ENCODE measurements at regions not wholly inside any gene's neighbourhood (a gene's known extent, or its start where the extent isn't known, plus 50 kb on each side); places are given as distances from the start of the nearest gene placed in this dataset.
"Not testable (repeated sequence)": the region's sequence is repeated elsewhere in the genome, so short reads cannot be mapped to it uniquely, and the experiment has no call there.

DNA sequence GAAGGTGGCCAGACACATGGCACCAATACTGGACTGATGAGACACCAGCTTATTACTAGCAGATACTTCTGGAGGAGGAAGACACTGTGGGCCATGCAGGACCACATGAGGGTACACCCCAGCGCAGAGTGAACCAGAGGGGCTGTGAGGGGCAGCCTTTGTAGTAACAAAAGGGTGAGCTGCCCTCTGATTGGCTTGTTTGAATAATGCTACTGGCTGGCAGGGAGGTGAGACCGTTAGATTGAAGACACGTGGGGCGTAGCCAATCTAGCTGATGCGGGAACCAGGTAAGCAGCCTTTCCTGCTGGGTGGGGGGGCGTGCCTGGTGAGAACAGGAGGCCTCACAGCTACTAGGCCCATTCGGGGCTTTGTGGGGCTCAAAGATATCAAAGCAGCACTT is 102.8 kb upstream of the SEC14L1 start:
- Histone ChIP-seq H3K27me3 (ENCODE audit: insufficient read depth, low read length) (peaks cover 6% of the 10 kb centered on the region), H3K4me3 (ENCODE audit: low read length in 2 of 2) (no peak overlapping the region), H3K9me3 (ENCODE audit: control insufficient read depth in 1 of 2, low read length in 2 of 2) (no peaks in the 10 kb centered on the region), H3K27ac (ENCODE audit: low read depth, low read length) (no peak overlapping the region), H3K36me3 (ENCODE audit: insufficient read depth, low read length) (no peaks in the 10 kb centered on the region), H3K4me1 (ENCODE audit: insufficient read depth, low read length) (no peaks in the 10 kb centered on the region)
- Mint-ChIP-seq H3K27ac (no peak overlapping the region), H3K4me1 (no peaks in the 10 kb centered on the region), H3K27me3 (peaks cover 4 to 19% of the 10 kb centered on the region in 2 donors), H3K4me3 (no peak overlapping the region), H3K9me3 (peaks cover 0 to 3% (median 0%) of the 10 kb centered on the region in 8 donors), H3K36me3 (no peaks in the 10 kb centered on the region)
- intact Hi-C loops (cut with micrococcal nuclease) = loop anchor here (1.0 kb wide), 1 partner anchor 25 kb away; no protein-coding TSS in a partner anchor
- ChIA-PET CTCF (ENCODE audit: partially characterized antibody) (interaction anchor here (0.5 to 3.9 kb wide), 4 partner anchors 9 to 29 kb away, joined by 3 to 13 read pairs (median 4); no protein-coding TSS in a partner anchor), POLR2A (ENCODE audit: partially characterized antibody) (no interaction called here)
- DNase-seq = no peak

DNA sequence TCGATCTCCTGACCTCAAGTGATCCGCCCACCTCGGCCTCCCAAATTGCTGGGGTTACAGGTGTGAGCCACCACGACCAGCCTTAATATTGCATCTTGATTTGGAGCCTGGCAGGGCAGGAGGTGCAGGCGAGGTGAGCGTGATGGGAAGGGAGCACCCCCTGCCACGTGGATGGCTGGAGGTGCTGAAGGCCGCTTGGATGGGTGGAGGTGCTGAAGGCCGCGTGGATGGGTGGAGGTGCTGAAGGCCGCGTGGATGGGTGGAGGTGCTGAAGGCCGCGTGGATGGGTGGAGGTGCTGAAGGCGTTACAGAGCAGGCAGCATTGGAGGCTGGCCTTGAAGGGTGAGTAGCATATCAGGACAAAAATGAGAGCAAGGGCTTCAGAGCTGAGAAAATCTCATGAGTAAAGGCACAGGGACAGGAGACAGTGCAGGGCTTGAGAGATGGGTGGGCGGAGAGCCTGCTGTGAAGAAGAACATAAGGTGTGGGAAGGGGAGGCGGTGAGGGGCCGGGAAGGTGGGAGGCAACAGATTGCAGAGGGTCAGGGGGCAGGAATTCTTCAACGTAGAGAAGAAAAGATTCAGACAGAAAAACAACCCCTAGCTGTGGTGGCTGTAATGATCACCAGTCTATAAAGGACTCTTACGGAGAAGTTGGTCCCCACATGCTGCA is 101.7 kb upstream of the SEC14L1 start:
- peaks cover 4 to 22% of the 10 kb centered on the region in 2 donors for H3K27me3 Mint-ChIP-seq
- Histone ChIP-seq H3K9me3 (ENCODE audit: control insufficient read depth in 1 of 2, low read length in 2 of 2) (no peaks in the 10 kb centered on the region), H3K4me3 (ENCODE audit: low read length in 2 of 2) (no peak overlapping the region), H3K27me3 (ENCODE audit: insufficient read depth, low read length) (peaks cover 6% of the 10 kb centered on the region), H3K4me1 (ENCODE audit: insufficient read depth, low read length) (no peaks in the 10 kb centered on the region), H3K36me3 (ENCODE audit: insufficient read depth, low read length) (no peaks in the 10 kb centered on the region), H3K27ac (ENCODE audit: low read depth, low read length) (no peak overlapping the region)
- H3K4me3 Mint-ChIP-seq = no peak overlapping the region
- no peaks in the 10 kb centered on the region for H3K9me3 Mint-ChIP-seq
- ChIA-PET CTCF (ENCODE audit: partially characterized antibody) (interaction anchor here (1.8 kb wide), 1 partner anchor 28 kb away, joined by 5 read pairs; no protein-coding TSS in a partner anchor), POLR2A (ENCODE audit: partially characterized antibody) (no interaction called here)
- no peak overlapping the region for H3K27ac Mint-ChIP-seq
- DNase-seq = no peak
- no peaks in the 10 kb centered on the region for H3K36me3 Mint-ChIP-seq
- intact Hi-C loops (cut with micrococcal nuclease) = loop anchor here (1.0 kb wide), 1 partner anchor 26 kb away; no protein-coding TSS in a partner anchor
- H3K4me1 Mint-ChIP-seq = no peaks in the 10 kb centered on the region

DNA sequence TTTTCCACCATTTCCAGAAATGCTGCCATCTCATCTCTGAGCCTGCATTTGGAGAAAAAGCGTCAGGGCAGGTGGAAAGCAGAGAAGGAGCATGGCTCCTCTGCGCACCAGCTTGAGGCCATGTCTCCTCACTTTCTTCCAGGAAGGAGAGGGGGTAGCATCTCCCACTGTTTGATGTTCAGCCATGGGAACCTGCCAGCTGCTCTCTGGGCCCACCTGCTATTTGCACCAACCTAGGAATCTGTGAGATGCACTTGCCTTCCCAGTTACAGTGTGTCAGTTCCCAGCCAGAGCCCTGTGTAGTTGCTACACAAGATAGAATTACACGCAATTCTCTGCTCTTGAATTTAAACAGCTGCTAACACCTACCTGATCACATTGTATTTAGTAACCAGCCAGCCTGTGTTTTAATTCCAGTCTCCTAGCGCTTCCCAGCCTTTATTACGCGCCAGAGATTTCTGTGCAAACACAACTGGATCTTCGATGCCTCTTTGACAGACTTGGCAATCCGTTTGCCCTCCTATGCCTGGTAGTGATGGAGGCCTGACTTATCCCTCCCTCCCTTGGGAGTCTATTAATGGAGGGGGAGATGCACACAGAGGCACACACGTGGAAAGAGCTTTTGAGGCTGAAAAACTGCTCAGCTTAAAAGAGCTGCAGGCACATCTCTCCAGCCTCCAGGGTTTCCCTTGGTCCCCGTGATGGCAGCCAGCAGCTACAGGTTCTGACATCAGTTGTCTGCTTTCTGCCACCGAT is 98.1 kb upstream of the SEC14L1 start:
- Histone ChIP-seq H3K4me1 (ENCODE audit: insufficient read depth, low read length) (no peaks in the 10 kb centered on the region), H3K4me3 (ENCODE audit: low read length in 2 of 2) (no peak overlapping the region), H3K9me3 (ENCODE audit: control insufficient read depth in 1 of 2, low read length in 2 of 2) (no peaks in the 10 kb centered on the region), H3K27me3 (ENCODE audit: insufficient read depth, low read length) (no peaks in the 10 kb centered on the region), H3K36me3 (ENCODE audit: insufficient read depth, low read length) (no peaks in the 10 kb centered on the region), H3K27ac (ENCODE audit: low read depth, low read length) (no peak overlapping the region)
- ChIA-PET POLR2A (ENCODE audit: partially characterized antibody) (no interaction called here), CTCF (ENCODE audit: partially characterized antibody) (interaction anchor here (0.5 to 1.3 kb wide), 2 partner anchors 14 to 1119 kb away, joined by 3 to 5 read pairs; no protein-coding TSS in a partner anchor)
- Mint-ChIP-seq H3K9me3 (no peaks in the 10 kb centered on the region), H3K36me3 (no peaks in the 10 kb centered on the region), H3K27me3 (peaks cover 1 to 9% of the 10 kb centered on the region in 2 donors), H3K4me1 (no peaks in the 10 kb centered on the region), H3K27ac (no peak overlapping the region), H3K4me3 (no peak overlapping the region)
- intact Hi-C loops (cut with micrococcal nuclease) = no loop called here
- DNase-seq = no peak

DNA sequence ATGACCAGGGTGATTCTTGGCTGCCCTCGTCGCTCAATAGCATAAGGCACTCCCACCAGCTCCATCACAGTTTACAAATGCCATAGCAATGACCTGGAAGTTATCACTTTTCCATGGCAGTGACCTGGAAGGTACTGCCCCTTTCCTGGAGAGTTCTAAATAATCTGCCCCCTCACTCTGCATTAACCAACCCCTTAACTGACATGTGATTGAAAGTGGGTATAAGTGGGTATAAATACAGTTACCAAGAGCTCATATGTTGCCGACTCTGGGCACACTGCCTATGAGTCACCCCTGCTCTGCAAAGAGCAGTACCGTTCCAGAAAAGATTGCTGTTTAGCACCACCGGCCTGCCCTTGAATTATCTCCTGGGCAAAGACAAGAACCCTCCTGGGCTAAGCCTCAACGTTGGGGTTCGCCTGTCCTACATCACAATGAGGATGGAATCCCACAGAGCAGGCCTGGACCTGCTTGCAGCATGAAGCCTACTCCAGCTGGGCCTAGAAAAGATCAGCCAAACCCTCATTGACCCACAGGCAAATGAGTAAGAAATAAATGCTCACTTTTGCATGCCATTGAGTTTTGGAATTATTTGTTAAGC is 95.2 kb upstream of the SEC14L1 start:
- ChIA-PET POLR2A (ENCODE audit: partially characterized antibody) (interaction anchor here (0.5 to 0.6 kb wide), 2 partner anchors 18 to 197 kb away, joined by 3 to 4 read pairs; no protein-coding TSS in a partner anchor), CTCF (ENCODE audit: partially characterized antibody) (interaction anchor here (2.5 kb wide), 1 partner anchor 10 kb away, joined by 13 read pairs; no protein-coding TSS in a partner anchor)
- Histone ChIP-seq H3K27me3 (ENCODE audit: insufficient read depth, low read length) (no peaks in the 10 kb centered on the region), H3K36me3 (ENCODE audit: insufficient read depth, low read length) (no peaks in the 10 kb centered on the region), H3K4me3 (ENCODE audit: low read length in 2 of 2) (no peak overlapping the region), H3K9me3 (ENCODE audit: control insufficient read depth in 1 of 2, low read length in 2 of 2) (no peaks in the 10 kb centered on the region), H3K27ac (ENCODE audit: low read depth, low read length) (no peak overlapping the region), H3K4me1 (ENCODE audit: insufficient read depth, low read length) (no peaks in the 10 kb centered on the region)
- H3K27ac Mint-ChIP-seq = no peak overlapping the region
- H3K27me3 Mint-ChIP-seq = peaks cover 0 to 2% of the 10 kb centered on the region in 2 donors
- H3K4me1 Mint-ChIP-seq = no peaks in the 10 kb centered on the region
- no peak overlapping the region for H3K4me3 Mint-ChIP-seq
- no peaks in the 10 kb centered on the region for H3K9me3 Mint-ChIP-seq
- DNase-seq = no peak
- intact Hi-C loops (cut with micrococcal nuclease) = no loop called here
- H3K36me3 Mint-ChIP-seq = no peaks in the 10 kb centered on the region

DNA sequence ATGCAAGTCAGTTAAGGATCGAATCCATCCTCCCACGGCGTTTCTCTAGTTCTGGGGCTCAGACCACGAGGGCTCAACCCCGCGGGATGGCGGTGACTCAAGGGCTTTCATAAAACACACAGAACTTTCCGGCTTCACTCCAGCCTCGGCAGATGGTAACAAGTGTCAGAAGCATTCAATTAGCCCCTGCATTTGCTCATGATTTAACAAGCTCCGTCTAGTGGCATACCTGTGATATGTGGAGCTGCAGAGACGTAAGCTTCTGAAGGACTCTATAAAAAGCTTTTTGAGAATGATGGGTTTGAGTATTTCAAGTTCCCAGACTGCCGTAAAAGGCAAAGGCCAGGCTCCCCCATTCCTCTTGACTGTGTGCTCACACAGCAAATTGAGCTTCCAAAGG is 91.3 kb upstream of the SEC14L1 start:
- ChIA-PET POLR2A (ENCODE audit: partially characterized antibody) (no interaction called here), CTCF (ENCODE audit: partially characterized antibody) (no interaction called here)
- Histone ChIP-seq H3K9me3 (ENCODE audit: control insufficient read depth in 1 of 2, low read length in 2 of 2) (no peaks in the 10 kb centered on the region), H3K27me3 (ENCODE audit: insufficient read depth, low read length) (no peaks in the 10 kb centered on the region), H3K4me1 (ENCODE audit: insufficient read depth, low read length) (no peaks in the 10 kb centered on the region), H3K36me3 (ENCODE audit: insufficient read depth, low read length) (no peaks in the 10 kb centered on the region), H3K4me3 (ENCODE audit: low read length in 2 of 2) (no peak overlapping the region), H3K27ac (ENCODE audit: low read depth, low read length) (no peak overlapping the region)
- Mint-ChIP-seq H3K27ac (no peak overlapping the region), H3K4me1 (no peaks in the 10 kb centered on the region), H3K4me3 (no peak overlapping the region), H3K36me3 (no peaks in the 10 kb centered on the region), H3K9me3 (no peaks in the 10 kb centered on the region), H3K27me3 (peaks cover 2 to 9% of the 10 kb centered on the region in 2 donors)
- intact Hi-C loops (cut with micrococcal nuclease) = no loop called here
- DNase-seq = no peak

DNA sequence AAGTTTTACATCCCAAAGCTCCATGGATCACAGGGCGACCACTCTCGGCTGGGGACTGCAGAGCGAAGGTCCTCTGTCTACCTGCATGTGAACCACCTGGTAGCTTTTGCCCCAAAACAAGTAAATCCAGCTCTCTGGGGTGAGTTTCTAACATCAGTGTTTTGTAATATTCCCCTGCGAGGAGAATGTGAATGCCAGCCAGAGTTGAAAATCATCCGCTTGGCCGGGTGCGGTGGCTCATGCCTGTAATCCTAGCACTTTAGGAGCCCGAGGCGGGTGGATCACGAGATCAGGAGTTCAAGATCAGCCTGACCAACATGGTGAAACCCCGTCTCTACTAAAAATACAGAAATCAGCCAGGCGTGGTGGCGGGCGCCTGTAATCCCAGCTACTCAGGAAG is 89.9 kb upstream of the SEC14L1 start:
- H3K27ac ChIP-seq (ENCODE audit: low read depth, low read length); H3K36me3 ChIP-seq (ENCODE audit: insufficient read depth, low read length); H3K9me3 Mint-ChIP-seq; H3K27ac Mint-ChIP-seq; H3K4me3 Mint-ChIP-seq; intact Hi-C loops (cut with micrococcal nuclease); H3K27me3 ChIP-seq (ENCODE audit: insufficient read depth, low read length); DNase-seq; H3K36me3 Mint-ChIP-seq; H3K4me1 Mint-ChIP-seq; H3K9me3 ChIP-seq (ENCODE audit: control insufficient read depth in 1 of 2, low read length in 2 of 2); POLR2A ChIA-PET (ENCODE audit: partially characterized antibody); H3K4me3 ChIP-seq (ENCODE audit: low read length in 2 of 2); H3K4me1 ChIP-seq (ENCODE audit: insufficient read depth, low read length): not testable (repeated sequence)
- CTCF ChIA-PET (ENCODE audit: partially characterized antibody) = interaction anchor here (0.5 to 1.2 kb wide), 3 partner anchors 27 to 921 kb away, joined by 3 read pairs; no protein-coding TSS in a partner anchor
- H3K27me3 Mint-ChIP-seq = peaks cover 2 to 15% of the 10 kb centered on the region in 2 donors

DNA sequence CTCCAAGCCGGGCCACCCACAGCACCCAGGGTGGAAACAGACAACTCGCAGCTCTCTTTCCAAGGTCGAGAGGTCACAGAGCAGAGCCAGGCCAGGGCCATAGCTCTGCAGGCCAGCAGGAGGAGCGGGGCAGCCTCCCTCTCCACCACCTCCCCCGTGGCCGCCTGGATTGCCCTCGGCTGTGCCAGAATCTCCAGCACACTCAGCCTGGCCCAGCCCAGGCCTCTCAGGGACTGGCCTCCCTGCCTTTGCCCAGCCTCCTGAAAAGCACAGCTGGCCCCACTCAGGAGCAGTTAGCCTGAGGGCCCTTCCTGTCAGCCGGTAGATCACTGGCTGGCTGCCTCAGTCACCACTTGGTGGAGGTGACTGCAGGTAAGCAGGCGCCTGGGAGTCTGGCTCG is 85.8 kb upstream of the SEC14L1 start:
- Histone ChIP-seq H3K4me1 (ENCODE audit: insufficient read depth, low read length) (no peaks in the 10 kb centered on the region), H3K9me3 (ENCODE audit: control insufficient read depth in 1 of 2, low read length in 2 of 2) (no peaks in the 10 kb centered on the region), H3K27ac (ENCODE audit: low read depth, low read length) (no peak overlapping the region), H3K4me3 (ENCODE audit: low read length in 2 of 2) (no peak overlapping the region), H3K27me3 (ENCODE audit: insufficient read depth, low read length) (no peaks in the 10 kb centered on the region), H3K36me3 (ENCODE audit: insufficient read depth, low read length) (no peaks in the 10 kb centered on the region)
- no peaks in the 10 kb centered on the region for H3K36me3 Mint-ChIP-seq
- no peak for DNase-seq
- no peaks in the 10 kb centered on the region for H3K9me3 Mint-ChIP-seq
- peaks cover 12 to 20% of the 10 kb centered on the region in 2 donors for H3K27me3 Mint-ChIP-seq
- ChIA-PET CTCF (ENCODE audit: partially characterized antibody) (interaction anchor here (1.3 to 5.8 kb wide), 12 partner anchors 8 to 239 kb away, joined by 3 to 98 read pairs (median 6); partner anchors contain the start of gene MGAT5B), POLR2A (ENCODE audit: partially characterized antibody) (no interaction called here)
- peaks cover 0 to 5% (median 3%) of the 10 kb centered on the region in 4 donors for H3K4me1 Mint-ChIP-seq
- H3K27ac Mint-ChIP-seq = no peak overlapping the region
- no peak overlapping the region for H3K4me3 Mint-ChIP-seq
- intact Hi-C loops (cut with micrococcal nuclease) = no loop called here
